ENCODE measurements at regions not wholly inside any gene's neighbourhood (a gene's known extent, or its start where the extent isn't known, plus 50 kb on each side); places are given as distances from the start of the nearest gene placed in this dataset.

- TF ChIP-seq NFAT5 (CRISPR knock-in tag; IDR thresholded peaks at IDR 0.05) (0 out of 2 replicates have a peak, but pooled peaks have one; percentile 27), THAP11 (CRISPR knock-in tag; IDR thresholded peaks at IDR 0.05) (peak; percentile 59; the same call in 1 of the 2 replicates), SRSF1 (optimal IDR thresholded peaks at IDR 0.05; ENCODE audit: low read depth, low read length) (peak; percentile 68), ZNF878 (CRISPR knock-in tag; IDR thresholded peaks at IDR 0.05) (peak; percentile 46; the same call in 1 of the 2 replicates), GFI1 (CRISPR knock-in tag; IDR thresholded peaks at IDR 0.05; ENCODE audit: borderline replicate concordance) (peak; percentile 71), ZNF749 (CRISPR knock-in tag; IDR thresholded peaks at IDR 0.05; ENCODE audit: borderline replicate concordance) (no peak), HMG20B (CRISPR knock-in tag; conservative IDR thresholded peaks at IDR 0.05) (no peak), NFE2L2 (IDR thresholded peaks at IDR 0.05; ENCODE audit: low read length) (no peak), ZGPAT (CRISPR knock-in tag; IDR thresholded peaks at IDR 0.05) (peak; percentile 80), MEF2D (CRISPR knock-in tag; IDR thresholded peaks at IDR 0.05) (peak; percentile 81), GPBP1L1 (CRISPR knock-in tag; IDR thresholded peaks at IDR 0.05) (no peak), ZFP90 (CRISPR knock-in tag; IDR thresholded peaks at IDR 0.05; ENCODE audit: borderline replicate concordance) (peak; percentile 80), ZMYM2 (CRISPR knock-in tag; IDR thresholded peaks at IDR 0.05) (no peak), RFX1 (IDR thresholded peaks at IDR 0.05) (no peak), ESRRA (CRISPR knock-in tag; IDR thresholded peaks at IDR 0.05; ENCODE audit: low read depth) (no peak), NAIF1 (CRISPR knock-in tag; IDR thresholded peaks at IDR 0.05; ENCODE audit: borderline replicate concordance) (peak; percentile 65), HOXA3 (CRISPR knock-in tag; IDR thresholded peaks at IDR 0.05) (peak; percentile 81), ZNF572 (CRISPR knock-in tag; IDR thresholded peaks at IDR 0.05) (no peak), ZNF773 (CRISPR knock-in tag; IDR thresholded peaks at IDR 0.05; ENCODE audit: borderline replicate concordance) (no peak), YEATS4 (CRISPR knock-in tag; IDR thresholded peaks at IDR 0.05; ENCODE audit: borderline replicate concordance) (peak; percentile 62; the same call in 1 of the 2 replicates), ZFP62 (CRISPR knock-in tag; IDR thresholded peaks at IDR 0.05) (no peak)
- TF ChIP-seq, protein P1, sequence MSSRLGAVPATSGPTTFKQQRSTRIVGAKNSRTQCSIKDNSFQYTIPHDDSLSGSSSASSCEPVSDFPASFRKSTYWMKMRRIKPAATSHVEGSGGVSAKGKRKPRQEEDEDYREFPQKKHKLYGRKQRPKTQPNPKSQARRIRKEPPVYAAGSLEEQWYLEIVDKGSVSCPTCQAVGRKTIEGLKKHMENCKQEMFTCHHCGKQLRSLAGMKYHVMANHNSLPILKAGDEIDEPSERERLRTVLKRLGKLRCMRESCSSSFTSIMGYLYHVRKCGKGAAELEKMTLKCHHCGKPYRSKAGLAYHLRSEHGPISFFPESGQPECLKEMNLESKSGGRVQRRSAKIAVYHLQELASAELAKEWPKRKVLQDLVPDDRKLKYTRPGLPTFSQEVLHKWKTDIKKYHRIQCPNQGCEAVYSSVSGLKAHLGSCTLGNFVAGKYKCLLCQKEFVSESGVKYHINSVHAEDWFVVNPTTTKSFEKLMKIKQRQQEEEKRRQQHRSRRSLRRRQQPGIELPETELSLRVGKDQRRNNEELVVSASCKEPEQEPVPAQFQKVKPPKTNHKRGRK (CRISPR knock-in tag; IDR thresholded peaks at IDR 0.05): no peak
Measured at GRCh38 chr15:92831655-92832328, 68.3 kb upstream of the CHD2 start (continued).
